Karpas-422 (cell line): ENCODE measurements at regions not wholly inside any gene's neighbourhood (a gene's known extent, or its start where the extent isn't known, plus 50 kb on each side); places are given as distances from the start of the nearest gene placed in this dataset.

Source experiments
- DNase-seq: peaks from one replicate; pipeline ENCODE4 v3.0.0-alpha.2; 2015
- H2AFZ ChIP-seq: fragments of 200-600 bp; sonication (generic); 2 replicates; pipeline ENCODE4 v1.6.1; 2014; ENCODE audit warnings: antibody characterized with exemption, low read length, mixed read lengths
- H3K27ac ChIP-seq: fragments of 200-600 bp; sonication (generic); 2 replicates; pipeline ENCODE4 v1.5.1; 2014; ENCODE audit warnings: mild to moderate bottlenecking, low read length, moderate library complexity
- H3K27me3 ChIP-seq: fragments of 200-600 bp; sonication (generic); 2 replicates; pipeline ENCODE4 v1.6.1; 2014; ENCODE audit warnings: low read length, mixed read lengths
- H3K36me3 ChIP-seq: fragments of 200-600 bp; sonication (generic); 2 replicates; pipeline ENCODE4 v1.6.1; 2014; ENCODE audit warnings: low read length, mixed read lengths; ENCODE audit not compliant: insufficient read depth
- H3K4me1 ChIP-seq: fragments of 200-600 bp; sonication (generic); 2 replicates; pipeline ENCODE4 v1.6.1; 2014; ENCODE audit warnings: mild to moderate bottlenecking, low read length, mixed read lengths
- H3K4me2 ChIP-seq: fragments of 200-600 bp; sonication (generic); 2 replicates; pipeline ENCODE4 v1.6.1; 2014; ENCODE audit warnings: low read length, low read depth, mild to moderate bottlenecking; ENCODE audit not compliant: poor library complexity, severe bottlenecking
- H3K4me3 ChIP-seq: fragments of 200-600 bp; sonication (generic); 2 replicates; pipeline ENCODE4 v1.5.1; 2014; ENCODE audit warnings: mild to moderate bottlenecking, antibody characterized with exemption, low read length, mixed read lengths
- H3K79me2 ChIP-seq: fragments of 200-600 bp; sonication (generic); 2 replicates; pipeline ENCODE4 v1.6.1; 2014; ENCODE audit warnings: mild to moderate bottlenecking, low read length, mixed read lengths
- H3K9ac ChIP-seq: fragments of 200-600 bp; sonication (generic); 2 replicates; pipeline ENCODE4 v1.6.0; 2014; ENCODE audit warnings: low read length
- H3K9me2 ChIP-seq: fragments of 200-600 bp; sonication (generic), shearing (Covaris generic); replicated peaks from 2 replicates; pipeline ENCODE4 v1.6.0; 2014; ENCODE audit warnings: mild to moderate bottlenecking, low read length, moderate library complexity; ENCODE audit not compliant: insufficient read depth
- H3K9me3 ChIP-seq: fragments of 300-700, 200-600 bp; sonication (generic); 2 replicates; pipeline ENCODE4 v1.6.1; 2014; ENCODE audit warnings: low read length, mixed read lengths
- H4K20me1 ChIP-seq: fragments of 200-600 bp; sonication (generic); 2 replicates; pipeline ENCODE4 v1.6.1; 2014; ENCODE audit warnings: mild to moderate bottlenecking, antibody characterized with exemption, low read length, low read depth; ENCODE audit not compliant: insufficient read depth

- Histone ChIP-seq H3K9me2 (no peaks in the 10 kb centered on the region), H3K79me2 (no peaks in the 10 kb centered on the region), H2AFZ (no peak overlapping the region), H3K4me3 (no peak overlapping the region), H3K36me3 (no peaks in the 10 kb centered on the region), H3K4me2 (no peak overlapping the region), H3K9ac (no peak overlapping the region), H4K20me1 (no peaks in the 10 kb centered on the region), H3K27me3 (no peaks in the 10 kb centered on the region), H3K27ac (no peak overlapping the region), H3K9me3 (no peaks in the 10 kb centered on the region), H3K4me1 (no peaks in the 10 kb centered on the region)
- no peak for DNase-seq
Measured at GRCh38 chr12:111029732-111030131, 109.4 kb upstream of the MYL2 start.

- no peak for DNase-seq
- no peak overlapping the region for H3K4me3 ChIP-seq
- no peak overlapping the region for H3K4me2 ChIP-seq
- H3K27me3 ChIP-seq = no peaks in the 10 kb centered on the region
- H2AFZ ChIP-seq = no peak overlapping the region
- no peaks in the 10 kb centered on the region for H3K79me2 ChIP-seq
- no peaks in the 10 kb centered on the region for H3K9me3 ChIP-seq
- no peaks in the 10 kb centered on the region for H3K4me1 ChIP-seq
- no peaks in the 10 kb centered on the region for H3K36me3 ChIP-seq
- no peak overlapping the region for H3K9ac ChIP-seq
- no peaks in the 10 kb centered on the region for H4K20me1 ChIP-seq
- H3K27ac ChIP-seq = no peak overlapping the region
- H3K9me2 ChIP-seq = no peaks in the 10 kb centered on the region
Measured at GRCh38 chr12:111029305-111029704, 108.9 kb upstream of the MYL2 start.

- Histone ChIP-seq H3K9me3 (no peaks in the 10 kb centered on the region), H3K79me2 (no peaks in the 10 kb centered on the region), H2AFZ (no peak overlapping the region), H4K20me1 (no peaks in the 10 kb centered on the region), H3K27me3 (no peaks in the 10 kb centered on the region), H3K27ac (no peak overlapping the region), H3K9me2 (no peaks in the 10 kb centered on the region), H3K4me2 (no peak overlapping the region), H3K4me1 (no peaks in the 10 kb centered on the region), H3K4me3 (no peak overlapping the region), H3K9ac (no peak overlapping the region), H3K36me3 (no peaks in the 10 kb centered on the region)
- DNase-seq = no peak
Measured at GRCh38 chr12:111028830-111029229, 108.5 kb upstream of the MYL2 start.

- H3K9me2 ChIP-seq = no peaks in the 10 kb centered on the region
- no peak overlapping the region for H2AFZ ChIP-seq
- no peaks in the 10 kb centered on the region for H3K79me2 ChIP-seq
- H3K4me3 ChIP-seq = no peak overlapping the region
- no peaks in the 10 kb centered on the region for H3K4me1 ChIP-seq
- no peaks in the 10 kb centered on the region for H3K27me3 ChIP-seq
- DNase-seq = no peak
- no peak overlapping the region for H3K9ac ChIP-seq
- H3K9me3 ChIP-seq = no peaks in the 10 kb centered on the region
- H3K27ac ChIP-seq = no peak overlapping the region
- no peaks in the 10 kb centered on the region for H4K20me1 ChIP-seq
- H3K4me2 ChIP-seq = no peak overlapping the region
- no peaks in the 10 kb centered on the region for H3K36me3 ChIP-seq
Measured at GRCh38 chr12:111027431-111027830, 107.1 kb upstream of the MYL2 start.

- Histone ChIP-seq H2AFZ (no peak overlapping the region), H3K4me1 (no peaks in the 10 kb centered on the region), H3K9ac (no peak overlapping the region), H4K20me1 (no peaks in the 10 kb centered on the region), H3K4me2 (no peak overlapping the region), H3K79me2 (no peaks in the 10 kb centered on the region), H3K27me3 (no peaks in the 10 kb centered on the region), H3K36me3 (no peaks in the 10 kb centered on the region), H3K9me2 (no peaks in the 10 kb centered on the region), H3K9me3 (no peaks in the 10 kb centered on the region), H3K27ac (no peak overlapping the region), H3K4me3 (no peak overlapping the region)
- DNase-seq = no peak
Measured at GRCh38 chr12:111025792-111026430, 105.5 kb upstream of the MYL2 start.

- no peaks in the 10 kb centered on the region for H4K20me1 ChIP-seq
- H2AFZ ChIP-seq = no peak overlapping the region
- no peak overlapping the region for H3K4me3 ChIP-seq
- H3K79me2 ChIP-seq = no peaks in the 10 kb centered on the region
- no peak overlapping the region for H3K27ac ChIP-seq
- H3K4me1 ChIP-seq = no peaks in the 10 kb centered on the region
- no peaks in the 10 kb centered on the region for H3K9me2 ChIP-seq
- no peaks in the 10 kb centered on the region for H3K27me3 ChIP-seq
- no peak overlapping the region for H3K9ac ChIP-seq
- no peaks in the 10 kb centered on the region for H3K36me3 ChIP-seq
- H3K4me2 ChIP-seq = no peak overlapping the region
- no peaks in the 10 kb centered on the region for H3K9me3 ChIP-seq
- DNase-seq = no peak
Measured at GRCh38 chr12:111025301-111025700, 104.9 kb upstream of the MYL2 start.

GRCh38 chr12:111024205-111024801 lies 103.9 kb upstream of the MYL2 start:
- no peaks in the 10 kb centered on the region for H3K36me3 ChIP-seq
- no peaks in the 10 kb centered on the region for H3K79me2 ChIP-seq
- no peaks in the 10 kb centered on the region for H3K4me1 ChIP-seq
- no peak overlapping the region for H3K4me2 ChIP-seq
- H4K20me1 ChIP-seq = no peaks in the 10 kb centered on the region
- H3K9me2 ChIP-seq = no peaks in the 10 kb centered on the region
- H3K27ac ChIP-seq = no peak overlapping the region
- H3K9ac ChIP-seq = no peak overlapping the region
- H3K4me3 ChIP-seq = no peak overlapping the region
- no peaks in the 10 kb centered on the region for H3K9me3 ChIP-seq
- no peak overlapping the region for H2AFZ ChIP-seq
- no peaks in the 10 kb centered on the region for H3K27me3 ChIP-seq
- peak; percentile 73 for DNase-seq

GRCh38 chr12:111022386-111022785 lies 102.0 kb upstream of the MYL2 start:
- Histone ChIP-seq H3K9me2 (no peaks in the 10 kb centered on the region), H3K4me1 (no peaks in the 10 kb centered on the region), H3K27ac (no peak overlapping the region), H3K9me3 (no peaks in the 10 kb centered on the region), H3K4me2 (no peak overlapping the region), H3K4me3 (no peak overlapping the region), H3K9ac (no peak overlapping the region), H2AFZ (no peak overlapping the region), H3K36me3 (no peaks in the 10 kb centered on the region), H3K27me3 (no peaks in the 10 kb centered on the region), H4K20me1 (no peaks in the 10 kb centered on the region), H3K79me2 (no peaks in the 10 kb centered on the region)
- DNase-seq = no peak
